Jurkat, Clone E6-1 (cell line): ENCODE measurements at regions not wholly inside any gene's neighbourhood (a gene's known extent, or its start where the extent isn't known, plus 50 kb on each side); places are given as distances from the start of the nearest gene placed in this dataset.
"Not testable (repeated sequence)": the region's sequence is repeated elsewhere in the genome, so short reads cannot be mapped to it uniquely, and the experiment has no call there.

ENCODE experiments used
- DNase-seq: peaks from one replicate; pipeline ENCODE4 v3.0.0-alpha.2; 2011; ENCODE audit warnings: low read depth, low spot score
- H3K4me3 ChIP-seq: 2 replicates; pipeline ENCODE4 v1.5.1; 2011; ENCODE audit warnings: mild to moderate bottlenecking, low read length, control low read depth, moderate library complexity

DNA sequence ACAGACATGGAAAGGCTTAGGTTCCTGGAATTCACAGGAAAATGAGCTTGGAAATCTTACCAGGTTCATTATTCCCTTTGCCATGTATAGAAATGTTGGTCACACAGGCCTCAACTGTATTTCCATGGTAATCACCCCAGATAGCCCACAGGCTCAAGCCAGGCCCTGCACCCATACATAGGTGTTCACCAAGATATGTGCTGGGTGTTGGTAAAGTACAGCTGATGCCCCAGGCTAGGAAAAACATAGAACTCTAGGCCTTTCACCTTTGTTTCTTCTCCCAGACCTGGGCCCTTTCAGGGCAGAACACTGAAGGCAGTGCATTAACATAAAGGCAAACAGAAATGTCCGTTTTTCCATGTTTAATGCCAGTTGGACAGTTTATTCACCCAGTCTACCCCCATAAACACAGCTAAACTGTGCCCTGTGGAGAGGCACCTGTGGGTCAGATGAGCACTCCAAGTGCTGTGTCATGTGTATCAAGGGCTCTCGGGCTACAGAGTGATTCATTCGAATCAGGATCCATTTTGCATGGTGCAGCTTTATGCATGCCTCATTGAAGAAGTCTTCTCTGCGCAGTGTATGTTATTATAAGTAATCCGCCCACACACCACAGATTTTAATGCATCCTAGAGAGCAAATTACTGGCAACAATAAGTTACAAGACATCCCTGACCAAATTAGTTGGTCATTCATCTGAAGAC, 93.4 kb upstream of the SLC30A5 start:
- DNase-seq, result no peak
- H3K4me3 ChIP-seq, result no peak overlapping the region

- no peak for DNase-seq
- no peak overlapping the region for H3K4me3 ChIP-seq
Measured at GRCh38 chr5:69000949-69001348, 92.9 kb upstream of the SLC30A5 start.

DNA sequence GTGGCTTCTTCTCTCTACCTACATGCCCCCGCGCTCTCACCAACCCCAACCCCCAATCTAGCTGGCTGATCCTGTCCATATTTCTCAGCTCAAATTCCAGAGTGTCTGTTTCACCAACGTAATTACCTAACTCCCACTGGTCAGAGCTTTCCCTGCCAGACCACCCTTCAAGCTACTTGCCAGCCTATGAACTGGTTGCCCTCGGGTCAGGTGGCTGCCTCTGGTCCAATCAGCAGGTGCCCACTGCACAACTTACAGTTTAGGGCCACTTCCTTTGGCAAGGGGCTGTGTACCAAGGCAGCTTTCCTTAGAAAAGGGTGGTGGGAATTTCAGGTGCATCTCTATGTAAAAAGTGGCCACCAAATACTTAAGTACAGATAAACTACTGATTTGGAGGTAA, 92.2 kb upstream of the SLC30A5 start:
- H3K4me3 ChIP-seq, result no peak overlapping the region
- DNase-seq, result no peak

GRCh38 chr5:69004127-69004526, 89.7 kb upstream of the SLC30A5 start:
- no peak for DNase-seq
- H3K4me3 ChIP-seq, result no peak overlapping the region

- H3K4me3 ChIP-seq, result no peak overlapping the region
- DNase-seq, result no peak
Measured at GRCh38 chr5:69004676-69005075, 89.1 kb upstream of the SLC30A5 start.

- H3K4me3 ChIP-seq, result no peak overlapping the region
- no peak for DNase-seq
Measured at GRCh38 chr5:69006030-69006429, 87.8 kb upstream of the SLC30A5 start.

DNA sequence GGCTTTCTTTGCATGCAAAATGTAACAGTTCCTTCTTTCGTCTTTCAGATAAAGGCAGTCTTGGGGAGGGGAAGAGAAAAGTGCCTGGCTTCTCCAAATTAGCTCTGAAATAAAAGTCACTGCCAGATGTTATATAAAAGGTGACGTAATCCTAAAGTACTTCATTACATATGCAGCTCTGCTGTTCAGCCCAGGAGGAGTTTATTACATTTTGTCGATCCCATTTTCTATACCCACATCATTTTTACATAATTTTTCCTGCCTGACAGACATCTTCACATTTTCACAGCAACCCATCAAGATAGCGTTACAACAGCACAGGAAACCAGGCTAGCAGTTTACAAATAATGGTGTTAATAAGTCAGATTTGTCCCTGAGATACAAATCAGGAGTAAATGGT, 86.7 kb upstream of the SLC30A5 start:
- no peak overlapping the region for H3K4me3 ChIP-seq
- no peak for DNase-seq

GRCh38 chr5:69007726-69008368, 86.0 kb upstream of the SLC30A5 start:
- peak; percentile 62 for DNase-seq
- no peak overlapping the region for H3K4me3 ChIP-seq

- no peak for DNase-seq
- H3K4me3 ChIP-seq, result no peak overlapping the region
Measured at GRCh38 chr5:69010476-69010875, 83.3 kb upstream of the SLC30A5 start.

GRCh38 chr5:69011910-69012309, 81.9 kb upstream of the SLC30A5 start:
- DNase-seq, result no peak

DNA sequence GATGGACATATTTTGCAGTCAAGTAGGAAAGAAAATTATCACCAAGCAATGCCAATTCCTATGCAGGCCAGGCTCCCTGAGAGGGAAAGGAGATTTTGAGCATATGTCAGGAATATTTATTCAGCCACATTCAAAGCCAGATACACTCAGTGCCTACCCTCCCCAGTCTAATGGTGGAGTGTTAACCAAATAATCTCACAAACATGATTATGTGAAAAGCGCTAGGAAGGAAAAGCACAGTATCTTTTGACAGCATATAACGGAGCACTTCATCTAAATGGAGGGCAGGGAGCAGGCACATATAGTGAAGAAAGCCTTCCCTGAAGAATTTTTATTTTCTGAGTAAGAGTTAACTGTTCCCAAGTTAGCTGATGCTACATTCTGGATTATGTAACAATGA, 80.3 kb upstream of the SLC30A5 start:
- DNase-seq, result no peak
- H3K4me3 ChIP-seq, result no peak overlapping the region

More at GRCh38 chr5:69011910-69012309, 81.9 kb upstream of the SLC30A5 start:
- no peak overlapping the region for H3K4me3 ChIP-seq

- not testable (repeated sequence) for DNase-seq, H3K4me3 ChIP-seq
Measured at GRCh38 chr5:69014007-69014406, 79.8 kb upstream of the SLC30A5 start.

- no peak for DNase-seq
- no peak overlapping the region for H3K4me3 ChIP-seq
Measured at GRCh38 chr5:69019668-69020375, 74.0 kb upstream of the SLC30A5 start.

GRCh38 chr5:69024241-69024651, 69.6 kb upstream of the SLC30A5 start:
- no peak overlapping the region for H3K4me3 ChIP-seq
- peak; percentile 71 for DNase-seq

GRCh38 chr5:69029292-69029691, 64.5 kb upstream of the SLC30A5 start:
- H3K4me3 ChIP-seq, result no peak overlapping the region
- no peak for DNase-seq

GRCh38 chr5:69030358-69031062, 63.3 kb upstream of the SLC30A5 start:
- no peak for DNase-seq
- no peak overlapping the region for H3K4me3 ChIP-seq

DNA sequence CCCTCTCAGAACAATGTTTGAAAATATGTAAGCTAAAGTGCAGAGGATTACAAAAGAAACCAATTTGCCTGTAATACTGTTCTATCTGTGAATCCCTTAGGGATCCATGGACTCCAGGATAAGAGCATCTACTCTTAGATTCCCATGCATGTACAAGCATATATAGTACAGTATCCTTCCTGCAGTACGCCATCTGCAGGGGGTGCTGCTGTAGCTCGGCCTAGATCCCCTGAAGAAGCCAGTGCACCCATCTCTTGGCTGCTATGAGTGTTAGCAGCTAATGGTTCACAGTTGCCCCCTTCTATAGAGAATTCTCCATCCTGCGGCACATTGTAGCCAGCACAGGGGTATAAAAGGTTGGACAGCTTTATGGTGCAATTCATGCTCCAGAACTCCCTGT, 61.8 kb upstream of the SLC30A5 start:
- no peak for DNase-seq
- no peak overlapping the region for H3K4me3 ChIP-seq

GRCh38 chr5:69033690-69034089, 60.1 kb upstream of the SLC30A5 start:
- DNase-seq, result no peak
- no peak overlapping the region for H3K4me3 ChIP-seq

DNA sequence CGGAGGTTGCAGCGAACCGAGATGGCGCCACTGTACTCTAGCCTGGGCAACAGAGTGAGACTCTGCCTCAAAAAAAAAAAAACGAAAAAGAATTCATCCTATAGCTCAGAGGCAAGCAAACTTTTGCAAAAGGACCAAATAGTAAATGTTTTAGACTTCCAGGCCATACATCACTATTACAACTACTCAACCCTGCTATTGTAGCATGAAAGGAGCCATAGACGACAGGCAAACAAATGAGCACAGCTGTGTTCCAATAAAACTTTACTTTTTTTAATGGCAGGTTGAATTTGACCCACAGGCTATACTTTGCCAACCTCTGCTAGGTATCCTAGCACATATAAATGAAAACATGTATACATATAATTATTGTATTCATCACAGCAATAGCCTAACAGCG, 58.9 kb upstream of the SLC30A5 start:
- H3K4me3 ChIP-seq, result no peak overlapping the region
- DNase-seq, result no peak

- DNase-seq, result no peak
- no peak overlapping the region for H3K4me3 ChIP-seq
Measured at GRCh38 chr5:69035665-69036064, 58.1 kb upstream of the SLC30A5 start.
